ENCODE measurements at regions not wholly inside any gene's neighbourhood (a gene's known extent, or its start where the extent isn't known, plus 50 kb on each side); places are given as distances from the start of the nearest gene placed in this dataset.

- ChIA-PET CTCF (no interaction called here), POLR2A (no interaction called here), RAD21 (ENCODE audit: low non-redundant PET in 1 of 2, low total read pairs in 2 of 2, uncharacterized antibody in 2 of 2, unreplicated experiment in 2 of 2) (no interaction called here)
- Histone ChIP-seq H3K9ac (ENCODE audit: low read length) (no peak overlapping the region), H3K27ac (ENCODE audit: low read depth, low read length) (no peak overlapping the region), H3K9me3 (ENCODE audit: control insufficient read depth in 1 of 2, insufficient read depth in 1 of 2, low read depth in 1 of 2, low read length in 2 of 2) (no peaks in the 10 kb centered on the region), H3K36me3 (ENCODE audit: control insufficient read depth in 1 of 2, insufficient read depth in 2 of 2, low read length in 2 of 2) (no peaks in the 10 kb centered on the region), H3K27me3 (ENCODE audit: insufficient read depth, low read length) (no peaks in the 10 kb centered on the region), H3K79me2 (ENCODE audit: insufficient read depth, low read length) (no peaks in the 10 kb centered on the region), H4K20me1 (ENCODE audit: insufficient read depth) (no peaks in the 10 kb centered on the region), H3K9me2 (ENCODE audit: insufficient read depth) (no peaks in the 10 kb centered on the region), H3K4me1 (ENCODE audit: control insufficient read depth in 1 of 2, insufficient read depth in 2 of 2, low read length in 2 of 2) (no peaks in the 10 kb centered on the region), H2AFZ (ENCODE audit: low read depth, low read length, poor library complexity, severe bottlenecking) (no peak overlapping the region), H3K4me3 (replicated peaks in 1 of 2; ENCODE audit: low read depth in 1 of 2, low read length in 2 of 2) (no peak overlapping the region), H3K4me2 (ENCODE audit: low read length) (no peak overlapping the region)
- intact Hi-C loops (cut with micrococcal nuclease): loop anchor here (10.0 kb wide), 1 partner anchor 370 kb away; the partner anchor contains the start of gene PDE3A
- BruUV-seq (replicated peaks): no TSS peak
- TF ChIP-seq RAD21 (IDR thresholded peaks at IDR 0.05; ENCODE audit: low read depth): peak; percentile 19; the same call in 1 of the 2 replicates
- peak in 2 of 3 experiments; percentile 10 to 35; a peak in 3 of 6 replicates for TF ChIP-seq CTCF (IDR thresholded peaks at IDR 0.05 in 2 of 3, conservative IDR thresholded peaks at IDR 0.05 in 1 of 3; ENCODE audit: borderline replicate concordance in 1 of 3, insufficient read depth in 1 of 3, low read depth in 2 of 3, low read length in 2 of 3)
- TF ChIP-seq TCF7L2 (IDR thresholded peaks at IDR 0.05; ENCODE audit: borderline replicate concordance, extremely low read depth, insufficient read depth, insufficient read length): no peak
- no peak for DNase-seq (ENCODE audit: low read depth, low spot score)
- ATAC-seq: no peak
These were observed 373.4 kb upstream of the PDE3A start for GRCh38 chr12:19994968-19995367.

- no peak for ATAC-seq
- Histone ChIP-seq H4K20me1 (ENCODE audit: insufficient read depth) (no peaks in the 10 kb centered on the region), H3K27ac (ENCODE audit: low read depth, low read length) (no peak overlapping the region), H3K9ac (ENCODE audit: low read length) (no peak overlapping the region), H3K4me2 (ENCODE audit: low read length) (no peak overlapping the region), H3K4me3 (replicated peaks in 1 of 2; ENCODE audit: low read depth in 1 of 2, low read length in 2 of 2) (no peak overlapping the region), H3K36me3 (ENCODE audit: control insufficient read depth in 1 of 2, insufficient read depth in 2 of 2, low read length in 2 of 2) (no peaks in the 10 kb centered on the region), H3K79me2 (ENCODE audit: insufficient read depth, low read length) (no peaks in the 10 kb centered on the region), H3K4me1 (ENCODE audit: control insufficient read depth in 1 of 2, insufficient read depth in 2 of 2, low read length in 2 of 2) (no peaks in the 10 kb centered on the region), H3K9me3 (ENCODE audit: control insufficient read depth in 1 of 2, insufficient read depth in 1 of 2, low read depth in 1 of 2, low read length in 2 of 2) (no peaks in the 10 kb centered on the region), H2AFZ (ENCODE audit: low read depth, low read length, poor library complexity, severe bottlenecking) (no peak overlapping the region), H3K27me3 (ENCODE audit: insufficient read depth, low read length) (no peaks in the 10 kb centered on the region), H3K9me2 (ENCODE audit: insufficient read depth) (no peaks in the 10 kb centered on the region)
- ChIA-PET CTCF (no interaction called here), POLR2A (no interaction called here), RAD21 (ENCODE audit: low non-redundant PET in 1 of 2, low total read pairs in 2 of 2, uncharacterized antibody in 2 of 2, unreplicated experiment in 2 of 2) (no interaction called here)
- DNase-seq (ENCODE audit: low read depth, low spot score): no peak
- intact Hi-C loops (cut with micrococcal nuclease): loop anchor here (10.0 kb wide), 1 partner anchor 367 kb away; the partner anchor contains the start of gene PDE3A
- BruUV-seq (replicated peaks): no TSS peak
- TF ChIP-seq POLR2A (IDR thresholded peaks at IDR 0.05; ENCODE audit: borderline replicate concordance, extremely low read depth, insufficient read depth, insufficient read length): no peak
- TF ChIP-seq EZH2phosphoT487 (IDR thresholded peaks at IDR 0.05; ENCODE audit: borderline replicate concordance): no peak
These were observed 370.5 kb upstream of the PDE3A start for GRCh38 chr12:19997656-19998400.
